ENCODE measurements at regions not wholly inside any gene's neighbourhood (a gene's known extent, or its start where the extent isn't known, plus 50 kb on each side); places are given as distances from the start of the nearest gene placed in this dataset.

- TF ChIP-seq CTCF (IDR thresholded peaks at IDR 0.05) (no peak), POLR2A (IDR thresholded peaks at IDR 0.05) (no peak), EP300 (IDR thresholded peaks at IDR 0.05) (no peak)
These were observed 98.4 kb upstream of the KCNG1 start for GRCh38 chr20:51121272-51121671.
